Activated CD8-positive, alpha-beta memory T cell treated with anti-CD3 and anti-CD28 coated beads, Interleukin-2, amount 50 U/mL, for 24 hours (primary cell): ENCODE measurements at regions not wholly inside any gene's neighbourhood (a gene's known extent, or its start where the extent isn't known, plus 50 kb on each side); places are given as distances from the start of the nearest gene placed in this dataset.
"Not testable (repeated sequence)": the region's sequence is repeated elsewhere in the genome, so short reads cannot be mapped to it uniquely, and the experiment has no call there.

ENCODE experiments used
- DNase-seq: peaks from one replicate; pipeline ENCODE4 v3.0.0-alpha.2; 2020; ENCODE audit errors: extremely low read depth

- DNase-seq: no peak
Measured at GRCh38 chr4:19230906-19231545, 1020.7 kb upstream of the SLIT2 start.

GRCh38 chr4:19227701-19228100 lies 1024.0 kb upstream of the SLIT2 start:
- DNase-seq: no peak

GRCh38 chr4:19224820-19225219 lies 1026.9 kb upstream of the SLIT2 start:
- DNase-seq: no peak

- no peak for DNase-seq
Measured at GRCh38 chr4:19216476-19216875, 1035.2 kb upstream of the SLIT2 start.

- no peak for DNase-seq
Measured at GRCh38 chr4:19214591-19215186, 1037.0 kb upstream of the SLIT2 start.

GRCh38 chr4:19213388-19213787 lies 1038.3 kb upstream of the SLIT2 start:
- no peak for DNase-seq

GRCh38 chr4:19205853-19206252 lies 1045.9 kb upstream of the SLIT2 start:
- no peak for DNase-seq

GRCh38 chr4:19197838-19198237 lies 1053.9 kb upstream of the SLIT2 start:
- not testable (repeated sequence) for DNase-seq

GRCh38 chr4:19195696-19196095 lies 1056.0 kb upstream of the SLIT2 start:
- DNase-seq: no peak

- no peak for DNase-seq
Measured at GRCh38 chr4:19194672-19195071, 1057.0 kb upstream of the SLIT2 start.

- DNase-seq: no peak
Measured at GRCh38 chr4:19193274-19193981, 1058.3 kb upstream of the SLIT2 start.

GRCh38 chr4:19191979-19192650 lies 1059.6 kb upstream of the SLIT2 start:
- DNase-seq: no peak

GRCh38 chr4:19187691-19188090 lies 1064.0 kb upstream of the SLIT2 start:
- DNase-seq: no peak

- no peak for DNase-seq
Measured at GRCh38 chr4:19187096-19187495, 1064.6 kb upstream of the SLIT2 start.

- DNase-seq: not testable (repeated sequence)
Measured at GRCh38 chr4:19181631-19182030, 1070.1 kb upstream of the SLIT2 start.

GRCh38 chr4:19178835-19179234 lies 1072.9 kb upstream of the SLIT2 start:
- no peak for DNase-seq

- DNase-seq: no peak
Measured at GRCh38 chr4:19177616-19178015, 1074.1 kb upstream of the SLIT2 start.

GRCh38 chr4:19171832-19172231 lies 1079.9 kb upstream of the SLIT2 start:
- DNase-seq: no peak

GRCh38 chr4:19167311-19167710 lies 1084.4 kb upstream of the SLIT2 start:
- no peak for DNase-seq

GRCh38 chr4:19164334-19164733 lies 1087.4 kb upstream of the SLIT2 start:
- DNase-seq: no peak

- no peak for DNase-seq
Measured at GRCh38 chr4:19159874-19160273, 1091.8 kb upstream of the SLIT2 start.

- DNase-seq: no peak
Measured at GRCh38 chr4:19158107-19158809, 1093.4 kb upstream of the SLIT2 start.
